Fibroblast of lung (primary cell): ENCODE measurements at regions not wholly inside any gene's neighbourhood (a gene's known extent, or its start where the extent isn't known, plus 50 kb on each side); places are given as distances from the start of the nearest gene placed in this dataset.
"Not testable (repeated sequence)": the region's sequence is repeated elsewhere in the genome, so short reads cannot be mapped to it uniquely, and the experiment has no call there.

ENCODE experiments used
- EZH2 ChIP-seq: IDR thresholded peaks from 2 replicates; pipeline ENCODE4 v1.5.1; 2012; ENCODE audit warnings: low read length, control low read depth, mild to moderate bottlenecking; ENCODE audit errors: missing control alignments
- TF ChIP-seq, protein P1 (sequence below), 2 donors: IDR thresholded peaks in 1 of 2; conservative IDR thresholded peaks in 1 of 2; 1 replicate in 1 of 2; 2 replicates in 1 of 2; pipeline ENCODE4 v1.5.1; 2011 to 2012; ENCODE audit warnings: low read length in 2 of 2, control low read depth in 1 of 2, inconsistent platforms in 1 of 2, low read depth in 1 of 2, mild to moderate bottlenecking in 1 of 2

GRCh38 chr11:80699406-80700177, 1258.8 kb upstream of the TENM4 start:
- TF ChIP-seq, protein P1, sequence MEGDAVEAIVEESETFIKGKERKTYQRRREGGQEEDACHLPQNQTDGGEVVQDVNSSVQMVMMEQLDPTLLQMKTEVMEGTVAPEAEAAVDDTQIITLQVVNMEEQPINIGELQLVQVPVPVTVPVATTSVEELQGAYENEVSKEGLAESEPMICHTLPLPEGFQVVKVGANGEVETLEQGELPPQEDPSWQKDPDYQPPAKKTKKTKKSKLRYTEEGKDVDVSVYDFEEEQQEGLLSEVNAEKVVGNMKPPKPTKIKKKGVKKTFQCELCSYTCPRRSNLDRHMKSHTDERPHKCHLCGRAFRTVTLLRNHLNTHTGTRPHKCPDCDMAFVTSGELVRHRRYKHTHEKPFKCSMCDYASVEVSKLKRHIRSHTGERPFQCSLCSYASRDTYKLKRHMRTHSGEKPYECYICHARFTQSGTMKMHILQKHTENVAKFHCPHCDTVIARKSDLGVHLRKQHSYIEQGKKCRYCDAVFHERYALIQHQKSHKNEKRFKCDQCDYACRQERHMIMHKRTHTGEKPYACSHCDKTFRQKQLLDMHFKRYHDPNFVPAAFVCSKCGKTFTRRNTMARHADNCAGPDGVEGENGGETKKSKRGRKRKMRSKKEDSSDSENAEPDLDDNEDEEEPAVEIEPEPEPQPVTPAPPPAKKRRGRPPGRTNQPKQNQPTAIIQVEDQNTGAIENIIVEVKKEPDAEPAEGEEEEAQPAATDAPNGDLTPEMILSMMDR (conservative IDR thresholded peaks at IDR 0.05 in 1 of 2, IDR thresholded peaks at IDR 0.05 in 1 of 2; ENCODE audit: low read depth in 1 of 2, low read length in 2 of 2), result not testable (repeated sequence)
- TF ChIP-seq EZH2, result not testable (repeated sequence)
